Astrocyte (in vitro differentiated cells and primary cell): ENCODE measurements at regions not wholly inside any gene's neighbourhood (a gene's known extent, or its start where the extent isn't known, plus 50 kb on each side); places are given as distances from the start of the nearest gene placed in this dataset.

Experiments used
- CTCF ChIP-seq: IDR thresholded peaks from 2 replicates; pipeline ENCODE4 v1.5.1; 2011; ENCODE audit warnings: low read depth, mild to moderate bottlenecking, inconsistent platforms, low read length, moderate library complexity; ENCODE audit not compliant: insufficient read depth
- EZH2 ChIP-seq: IDR thresholded peaks from 2 replicates; pipeline ENCODE4 v1.6.1; 2012; ENCODE audit warnings: mild to moderate bottlenecking, low read length, inconsistent platforms; ENCODE audit not compliant: insufficient read depth

GRCh38 chr1:104331763-104332162 is 582.1 kb downstream of the AMY1C start:
- TF ChIP-seq CTCF (no peak), EZH2 (no peak)
